OCI-LY7 (cell line): ENCODE measurements at regions not wholly inside any gene's neighbourhood (a gene's known extent, or its start where the extent isn't known, plus 50 kb on each side); places are given as distances from the start of the nearest gene placed in this dataset.
"Not testable (repeated sequence)": the region's sequence is repeated elsewhere in the genome, so short reads cannot be mapped to it uniquely, and the experiment has no call there.

Source experiments
- BruUV-seq: library from RNA; stranded (reverse); fragments of 400-500 nt; replicated peaks from 2 replicates; lab custom pipeline; 2021; lab: Mats Ljungman, UMichigan
- CTCF ChIA-PET: fragments of 300-600 bp; sonication (Branson Sonifier 250); formaldehyde crosslinking; loops from one replicate; lab custom pipeline; 2022; ENCODE audit warnings: antibody characterized with exemption; ENCODE audit not compliant: unreplicated experiment; lab: Charles Lee
- POLR2A ChIA-PET: fragments of 300-600 bp; sonication (Branson Sonifier 250); formaldehyde crosslinking; loops from one replicate; lab custom pipeline; 2022; ENCODE audit warnings: antibody characterized with exemption; lab: Charles Lee
- DNase-seq: peaks from one replicate; pipeline ENCODE4 v3.0.0-alpha.2; 2015; ENCODE audit warnings: low spot score
- H2AFZ ChIP-seq: fragments of 200-600 bp; sonication (generic), shearing (Covaris generic); 2 replicates; pipeline ENCODE4 v1.6.1; 2014; ENCODE audit warnings: mild to moderate bottlenecking, antibody characterized with exemption, low read length, moderate library complexity
- H3K27ac ChIP-seq: fragments of 200-600 bp; sonication (generic); 2 replicates; pipeline ENCODE4 v1.5.1; 2014; ENCODE audit warnings: mixed run types, low read depth, mild to moderate bottlenecking, moderate library complexity, low read length, inconsistent platforms; ENCODE audit not compliant: poor library complexity, severe bottlenecking
- H3K36me3 ChIP-seq: fragments of 200-600 bp; sonication (generic); 2 replicates; pipeline ENCODE4 v1.6.1; 2014; ENCODE audit warnings: mild to moderate bottlenecking, antibody characterized with exemption, low read length, moderate library complexity, mixed read lengths; ENCODE audit not compliant: insufficient read depth
- H3K4me1 ChIP-seq: fragments of 200-600 bp; sonication (generic); 2 replicates; pipeline ENCODE4 v1.5.1; 2014; ENCODE audit warnings: mild to moderate bottlenecking, low read length; ENCODE audit not compliant: insufficient read depth, poor library complexity, severe bottlenecking
- H3K4me2 ChIP-seq: fragments of 200-600 bp; sonication (generic); 2 replicates; pipeline ENCODE4 v1.6.1; 2014; ENCODE audit warnings: mild to moderate bottlenecking, low read length
- H3K4me3 ChIP-seq: fragments of 200-600 bp; sonication (generic); 2 replicates; pipeline ENCODE4 v1.5.1; 2014; ENCODE audit warnings: mild to moderate bottlenecking, low read depth, low read length; ENCODE audit not compliant: poor library complexity, severe bottlenecking
- H3K79me2 ChIP-seq: fragments of 200-600 bp; sonication (generic); 2 replicates; pipeline ENCODE4 v1.6.1; 2016; ENCODE audit warnings: low read depth, mild to moderate bottlenecking, low read length, moderate library complexity, mixed read lengths; ENCODE audit not compliant: insufficient read depth
- H3K9me2 ChIP-seq: fragments of 200-600 bp; sonication (generic); 2 replicates; pipeline ENCODE4 v1.6.1; 2016; ENCODE audit warnings: mild to moderate bottlenecking, low read length, mixed read lengths; ENCODE audit not compliant: insufficient read depth
- H3K9me3 ChIP-seq: fragments of 200-600 bp; sonication (generic); 2 replicates; pipeline ENCODE4 v1.6.1; 2014; ENCODE audit warnings: mild to moderate bottlenecking, mixed run types, low read length, mixed read lengths
- H4K20me1 ChIP-seq: fragments of 200-600 bp; sonication (generic); 2 replicates; pipeline ENCODE4 v1.6.1; 2014; ENCODE audit warnings: mild to moderate bottlenecking, antibody characterized with exemption, low read length, moderate library complexity, mixed read lengths; ENCODE audit not compliant: insufficient read depth
- CTCF ChIP-seq: fragments of 200-600 bp; sonication (generic); conservative IDR thresholded peaks from 2 replicates; pipeline ENCODE4 v1.5.1; 2014; ENCODE audit warnings: mild to moderate bottlenecking, antibody characterized with exemption, low read length, moderate library complexity, mixed read lengths
- EZH2phosphoT487 ChIP-seq: fragments of 200-600 bp; sonication (generic); IDR thresholded peaks from 2 replicates; pipeline ENCODE4 v1.6.1; 2018; ENCODE audit warnings: low read depth, borderline replicate concordance, mild to moderate bottlenecking, mixed run types, antibody characterized with exemption, low read length, moderate library complexity, mixed read lengths
- intact Hi-C: fragments of 100-400 bp; cut with micrococcal nuclease; formaldehyde crosslinking; loops from one replicate; pipeline ENCODE4 v1.10.0; 2022; ENCODE audit not compliant: unreplicated experiment

- BruUV-seq, result no TSS peak
- peaks cover 12% of the 10 kb centered on the region; the same call in 1 of the 2 replicates for H3K9me3 ChIP-seq
Measured at GRCh38 chr5:3325201-3325971, 270.2 kb upstream of the IRX1 start.

GRCh38 chr5:3324421-3325101 lies 271.1 kb upstream of the IRX1 start:
- Histone ChIP-seq H3K79me2 (no peaks in the 10 kb centered on the region), H3K9me3 (peaks cover 12% of the 10 kb centered on the region; the same call in 1 of the 2 replicates), H4K20me1 (no peaks in the 10 kb centered on the region), H3K9me2 (no peaks in the 10 kb centered on the region), H3K4me2 (no peak overlapping the region), H3K4me3 (no peak overlapping the region), H3K4me1 (no peaks in the 10 kb centered on the region), H2AFZ (no peak overlapping the region), H3K36me3 (no peaks in the 10 kb centered on the region), H3K27ac (no peak overlapping the region)
- ChIA-PET POLR2A (interaction anchor here (0.6 kb wide), 1 partner anchor 435 kb away, joined by 4 read pairs; no protein-coding TSS in a partner anchor), CTCF (no interaction called here)
- no TSS peak for BruUV-seq
- no peak for DNase-seq
- TF ChIP-seq EZH2phosphoT487 (no peak), CTCF (no peak)
- intact Hi-C loops, result no loop called here

More at GRCh38 chr5:3325201-3325971, 270.2 kb upstream of the IRX1 start:
- TF ChIP-seq EZH2phosphoT487 (no peak), CTCF (no peak)
- no peaks in the 10 kb centered on the region for H3K79me2 ChIP-seq
- no peak for DNase-seq
- POLR2A ChIA-PET, result interaction anchor here (0.6 kb wide), 1 partner anchor 434 kb away, joined by 4 read pairs; no protein-coding TSS in a partner anchor
- no peaks in the 10 kb centered on the region for H3K4me1 ChIP-seq
- CTCF ChIA-PET, result no interaction called here
- H2AFZ ChIP-seq, result no peak overlapping the region
- no peaks in the 10 kb centered on the region for H4K20me1 ChIP-seq
- no peak overlapping the region for H3K27ac ChIP-seq
- no peak overlapping the region for H3K4me3 ChIP-seq
- no peak overlapping the region for H3K4me2 ChIP-seq
- intact Hi-C loops, result no loop called here
- H3K9me2 ChIP-seq, result no peaks in the 10 kb centered on the region
- H3K36me3 ChIP-seq, result no peaks in the 10 kb centered on the region

GRCh38 chr5:3323966-3324365 lies 271.7 kb upstream of the IRX1 start:
- DNase-seq, H3K27ac ChIP-seq, CTCF ChIA-PET, intact Hi-C loops, H2AFZ ChIP-seq, H4K20me1 ChIP-seq, POLR2A ChIA-PET, H3K4me2 ChIP-seq, H3K4me1 ChIP-seq, H3K9me2 ChIP-seq, H3K79me2 ChIP-seq, BruUV-seq, H3K36me3 ChIP-seq, H3K4me3 ChIP-seq: not testable (repeated sequence)
- H3K9me3 ChIP-seq, result peaks cover 12% of the 10 kb centered on the region; the same call in 1 of the 2 replicates
